ENCODE measurements at regions not wholly inside any gene's neighbourhood (a gene's known extent, or its start where the extent isn't known, plus 50 kb on each side); places are given as distances from the start of the nearest gene placed in this dataset.
"Not testable (repeated sequence)": the region's sequence is repeated elsewhere in the genome, so short reads cannot be mapped to it uniquely, and the experiment has no call there.

DNA sequence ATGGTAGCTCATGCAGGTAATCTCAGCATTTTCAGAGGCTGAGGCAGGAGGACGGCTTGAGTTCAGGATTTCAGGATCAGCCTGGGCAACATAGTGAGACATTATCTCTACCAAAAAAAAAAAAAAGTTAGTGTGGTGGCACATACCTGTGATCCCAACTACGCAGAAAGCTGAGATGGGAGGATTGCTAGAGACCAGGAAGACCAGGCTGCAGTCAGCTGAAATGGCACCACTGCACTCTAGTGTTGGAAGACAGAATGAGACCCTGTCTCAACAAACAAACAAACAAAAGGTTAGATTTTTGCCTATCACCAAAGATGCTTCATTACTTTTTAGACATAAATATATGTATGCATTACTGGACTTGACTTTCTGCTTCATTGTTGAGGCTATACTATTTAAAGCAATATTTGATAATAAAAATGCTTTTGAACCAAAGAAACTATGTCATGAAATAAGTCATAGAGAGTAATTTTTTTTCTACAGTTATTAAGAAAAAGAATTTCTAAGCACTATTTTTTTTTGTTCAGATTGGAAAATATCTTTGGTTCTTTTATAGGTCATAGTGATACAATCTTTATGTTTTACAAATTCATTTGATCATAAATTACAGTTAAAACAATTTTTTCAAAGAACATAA is 1180.1 kb upstream of the ATXN8OS start:
- DNase-seq = peak; percentile 68

DNA sequence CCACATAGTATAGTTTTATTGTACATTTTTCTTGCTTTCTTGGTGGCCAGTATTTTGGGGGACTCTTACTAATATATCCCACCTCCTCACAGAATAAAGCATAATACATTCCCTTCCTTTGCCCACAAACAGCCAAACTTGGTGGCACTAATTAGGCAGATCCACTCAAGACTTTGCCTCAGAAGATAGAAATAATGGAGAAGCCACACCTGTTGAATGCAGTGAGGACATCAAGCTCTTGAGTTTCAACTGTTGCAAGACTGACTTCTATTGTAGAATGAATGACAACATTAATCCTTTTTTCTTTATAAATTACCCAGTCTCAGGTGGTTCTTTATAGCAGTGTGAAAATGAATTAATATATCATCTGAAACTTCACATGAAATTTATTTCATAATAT is 1183.6 kb upstream of the ATXN8OS start:
- DNase-seq = no peak

DNA sequence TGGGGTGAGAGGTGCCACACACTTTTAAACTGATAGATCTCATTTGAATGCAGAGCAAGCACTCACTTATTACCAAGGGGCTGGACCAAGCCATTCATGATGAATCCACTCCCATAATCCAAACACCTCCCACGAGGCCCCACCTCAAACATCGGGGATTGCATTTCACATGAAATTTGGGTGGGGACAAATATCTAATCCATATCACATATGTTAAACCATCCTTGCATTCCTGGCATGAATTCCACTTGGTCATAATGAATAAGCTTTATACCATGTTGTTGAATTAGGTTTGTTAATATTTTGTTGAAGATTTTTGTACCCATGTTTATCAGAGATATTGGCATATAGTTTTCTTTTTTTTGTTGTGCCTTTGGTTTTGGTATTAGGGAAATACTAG is 1198.7 kb upstream of the ATXN8OS start:
- DNase-seq = no peak

DNA sequence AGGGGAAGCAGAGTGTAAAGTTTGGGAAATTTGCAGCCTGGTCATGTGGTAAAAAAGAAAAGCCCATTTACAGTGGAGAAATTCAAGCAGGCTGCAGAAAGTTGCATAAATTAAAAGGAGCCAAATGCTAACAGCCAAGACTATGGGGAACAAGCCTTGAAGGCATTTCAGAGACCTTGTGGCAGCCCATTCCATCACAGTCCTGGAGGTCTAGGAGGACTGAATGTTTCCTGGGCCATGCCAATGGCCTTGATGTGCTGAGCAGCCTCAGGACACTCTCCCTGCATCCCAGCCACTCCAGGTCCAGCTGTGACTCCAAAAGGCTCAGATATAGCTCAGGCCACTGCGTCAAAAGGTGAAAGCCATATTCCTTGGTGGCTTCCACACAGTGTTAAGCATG is 1202.4 kb upstream of the ATXN8OS start:
- no peak for DNase-seq

DNA sequence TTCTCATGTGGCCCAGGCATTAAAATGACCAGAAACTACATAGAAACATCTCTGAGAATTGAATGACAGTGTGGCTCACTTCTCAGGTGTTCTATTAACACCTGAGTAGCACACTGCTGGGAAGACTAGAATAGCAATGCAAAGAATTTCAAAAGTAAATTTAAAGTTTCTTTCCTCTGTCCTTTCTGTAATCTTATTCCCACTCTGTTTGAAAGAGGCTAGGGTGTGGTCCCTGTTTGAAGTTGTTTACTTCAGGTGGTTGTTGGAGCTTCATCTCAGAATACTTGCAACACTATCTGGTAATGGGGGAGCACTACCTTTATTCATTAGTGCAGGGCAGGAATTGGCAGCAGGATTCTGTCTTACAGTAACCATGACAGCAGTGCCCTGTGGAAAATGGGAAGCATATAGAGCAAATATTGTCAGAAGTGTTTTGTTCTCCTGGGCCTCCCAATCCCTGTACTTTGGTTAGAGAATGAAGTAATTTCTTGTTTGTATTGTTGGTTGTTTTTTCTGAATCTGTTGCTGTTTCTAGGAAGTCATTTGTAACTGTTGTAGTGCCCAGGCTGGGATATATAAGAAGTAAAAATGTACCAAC is 1210.2 kb upstream of the ATXN8OS start:
- no peak for DNase-seq

DNA sequence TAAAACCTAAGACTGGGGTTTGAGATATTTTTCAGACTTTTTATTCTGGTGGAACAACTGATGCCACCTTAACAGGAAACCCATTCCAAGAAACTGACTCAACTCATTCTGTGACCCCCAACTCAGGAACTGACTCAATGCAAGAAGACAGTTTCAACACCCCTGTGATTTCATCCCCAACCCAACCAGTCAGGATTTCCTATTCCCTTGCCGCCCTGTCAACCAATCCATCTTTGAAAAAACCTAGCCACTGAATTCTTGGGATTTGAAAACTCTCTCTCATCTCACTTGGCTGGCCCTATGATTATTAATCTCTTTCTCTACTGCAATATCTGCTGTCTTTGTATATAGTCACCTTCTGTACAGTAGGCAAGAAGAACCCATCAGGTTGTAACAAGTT is 1211.9 kb upstream of the ATXN8OS start:
- no peak for DNase-seq

DNA sequence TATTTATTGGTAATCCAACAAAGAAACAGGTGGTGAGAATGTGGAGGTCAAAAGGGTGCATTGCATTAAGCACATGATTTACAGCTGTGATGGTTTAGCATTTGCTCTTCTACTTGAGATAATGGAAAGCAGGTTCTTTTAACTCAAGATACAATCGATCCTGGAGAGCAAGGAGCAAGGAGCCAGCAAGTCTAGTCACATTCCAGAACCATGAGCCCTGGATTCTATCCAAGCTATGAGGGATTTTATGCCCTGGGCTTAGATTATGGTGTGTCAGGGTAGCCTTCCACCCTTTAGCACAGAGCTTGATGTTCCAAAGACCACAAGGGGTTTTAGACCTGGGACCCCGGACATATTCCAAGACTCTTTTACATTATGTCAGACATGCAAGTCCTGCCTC is 1213.9 kb upstream of the ATXN8OS start:
- not testable (repeated sequence) for DNase-seq

DNA sequence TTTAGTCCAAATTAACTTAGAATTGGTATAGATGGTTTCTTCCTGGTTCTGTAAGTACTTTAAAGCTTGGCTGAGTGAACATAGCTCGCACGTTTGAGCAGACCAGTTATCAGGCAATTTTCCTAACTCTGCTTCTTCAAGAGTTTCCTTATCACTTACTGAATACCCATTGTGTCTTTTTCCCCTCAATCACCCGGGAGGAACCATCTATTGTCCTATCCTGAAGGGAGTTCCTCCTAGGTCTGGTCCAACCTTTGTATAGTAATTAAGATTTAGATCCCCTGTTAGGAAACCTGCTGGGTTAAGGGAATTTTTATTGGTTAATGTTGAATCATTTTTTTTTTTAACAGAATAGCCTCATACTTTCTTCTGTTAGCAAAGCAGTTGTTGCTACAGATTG is 1215.0 kb upstream of the ATXN8OS start:
- peak; percentile 44 for DNase-seq

DNA sequence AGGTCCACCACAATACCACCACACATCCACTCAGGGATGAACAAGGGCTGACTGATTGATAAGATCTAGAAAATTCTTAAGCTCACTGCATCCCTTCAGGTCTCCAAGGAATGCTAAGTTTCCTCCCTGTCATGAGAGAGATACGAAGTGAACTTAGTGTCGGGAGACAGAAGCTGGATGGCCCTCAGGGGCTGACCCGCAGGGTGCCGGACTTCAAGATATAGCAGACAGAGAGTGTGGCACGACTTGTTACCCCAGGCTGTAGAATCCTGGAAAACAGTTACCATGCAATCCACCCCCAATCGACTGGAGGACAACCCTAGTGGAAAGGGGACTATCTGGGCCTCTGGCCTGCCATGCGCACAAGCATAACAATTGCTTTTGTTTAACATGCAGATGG is 1217.5 kb upstream of the ATXN8OS start:
- DNase-seq = not testable (repeated sequence)

DNA sequence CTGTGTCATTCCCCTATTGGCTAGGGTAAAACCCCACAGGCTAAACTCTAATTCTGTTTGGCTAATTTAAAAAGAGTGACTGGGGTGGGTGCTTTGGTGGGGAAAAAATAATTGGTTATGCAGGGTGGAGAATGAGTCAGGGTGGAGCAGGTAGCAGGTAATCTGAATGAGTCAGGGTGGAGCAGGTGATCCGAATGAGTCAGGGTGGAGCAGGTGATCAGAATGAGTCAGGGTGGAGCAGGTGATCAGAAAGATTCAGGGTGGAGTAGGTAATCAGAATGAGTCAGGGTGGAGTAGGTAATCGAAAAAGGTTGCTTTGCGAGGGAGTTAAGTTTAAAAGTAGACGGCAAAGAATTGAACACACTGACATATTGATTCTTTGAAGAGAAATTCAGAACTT is 1218.8 kb upstream of the ATXN8OS start:
- DNase-seq = no peak

DNA sequence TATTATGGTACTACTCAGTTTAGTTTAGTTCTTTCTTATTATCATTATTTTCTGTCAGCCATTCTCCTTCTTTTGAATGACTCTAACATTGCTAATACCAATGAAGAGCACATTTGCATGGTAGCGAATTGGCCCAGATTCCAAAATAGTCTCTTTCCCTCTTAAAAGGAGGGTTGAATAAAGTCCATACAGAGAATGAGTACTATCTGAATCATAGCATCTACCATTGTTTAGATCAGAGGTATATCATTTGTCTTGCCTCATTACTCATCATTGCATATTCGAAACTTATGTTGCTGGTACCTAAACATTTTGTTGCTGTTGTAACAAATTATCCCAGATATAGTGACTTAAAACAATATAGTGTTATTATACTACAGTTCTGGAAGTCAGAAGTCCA is 1235.3 kb upstream of the ATXN8OS start:
- no peak for DNase-seq

DNA sequence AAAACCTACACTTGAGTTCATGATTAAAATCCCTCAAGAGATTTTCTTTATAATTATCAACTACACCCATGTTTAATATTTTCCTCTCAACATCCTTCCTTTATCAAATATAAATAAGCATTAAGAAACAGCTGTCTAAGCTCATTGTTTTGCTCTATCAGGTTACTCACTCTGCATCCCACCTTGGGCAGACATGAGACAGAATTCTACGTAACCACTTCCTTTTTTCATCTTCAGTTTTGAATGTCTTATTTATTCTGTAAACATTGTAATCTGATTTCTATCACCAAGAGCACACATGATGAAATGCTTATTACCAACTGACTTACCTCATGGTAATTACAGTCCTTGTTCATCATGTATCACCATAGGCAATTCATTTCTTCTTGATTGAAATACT is 1256.6 kb upstream of the ATXN8OS start:
- no peak for DNase-seq

DNA sequence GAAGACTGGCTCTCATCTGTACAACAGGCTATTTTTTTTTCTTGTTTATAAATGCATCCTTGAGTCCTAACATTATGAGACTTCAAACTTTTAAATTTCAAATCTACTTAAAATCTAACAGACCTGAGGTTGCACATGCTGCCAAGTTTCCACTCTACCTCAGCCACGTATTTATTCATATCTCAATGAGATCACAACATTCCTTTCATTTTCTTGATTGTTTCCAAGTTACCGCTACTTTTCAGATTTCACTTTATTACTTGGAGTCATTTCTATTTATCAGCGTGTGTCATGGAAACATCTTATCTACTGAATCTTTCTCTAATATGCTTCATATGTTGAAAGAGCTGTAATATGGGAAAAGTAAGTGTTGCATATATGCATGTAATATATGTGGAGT is 1257.5 kb upstream of the ATXN8OS start:
- no peak for DNase-seq

DNA sequence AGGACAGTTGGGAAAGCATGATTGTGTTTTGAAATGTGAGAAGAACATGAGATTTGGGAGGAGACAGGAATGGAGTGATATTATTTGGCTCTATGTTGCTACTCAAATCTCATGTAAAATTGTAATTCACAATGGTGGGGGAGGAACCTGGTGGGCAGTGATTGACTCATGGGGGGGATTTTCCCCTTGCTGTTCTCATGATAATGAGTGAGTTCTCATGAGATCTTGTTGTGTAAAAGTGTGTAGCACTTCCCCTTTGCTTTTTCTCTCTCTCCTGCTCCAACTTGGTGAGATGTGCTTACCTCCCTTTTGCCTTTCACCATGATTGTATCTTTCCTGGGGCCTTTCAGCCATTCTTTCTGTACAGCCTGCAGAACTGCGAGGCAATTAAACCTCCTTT is 1261.0 kb upstream of the ATXN8OS start:
- no peak for DNase-seq

DNA sequence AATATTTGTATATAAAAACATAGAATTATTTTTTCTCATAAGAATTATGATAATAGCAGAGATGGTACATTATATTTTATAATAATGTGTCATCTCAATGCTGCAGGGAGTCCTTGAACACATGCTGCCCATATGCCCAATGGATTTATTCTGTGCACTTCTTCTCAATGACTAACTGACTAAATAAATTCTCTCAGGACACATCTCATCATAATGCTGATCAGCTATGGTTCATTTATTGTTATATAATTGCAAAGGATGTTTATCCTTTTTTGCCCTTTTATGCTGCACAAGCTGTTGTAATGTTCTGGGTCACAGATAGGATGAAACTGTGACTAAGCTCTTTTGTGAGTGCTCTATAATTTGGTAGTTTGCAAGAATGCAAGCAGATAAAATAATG is 1273.3 kb upstream of the ATXN8OS start:
- DNase-seq = no peak

DNA sequence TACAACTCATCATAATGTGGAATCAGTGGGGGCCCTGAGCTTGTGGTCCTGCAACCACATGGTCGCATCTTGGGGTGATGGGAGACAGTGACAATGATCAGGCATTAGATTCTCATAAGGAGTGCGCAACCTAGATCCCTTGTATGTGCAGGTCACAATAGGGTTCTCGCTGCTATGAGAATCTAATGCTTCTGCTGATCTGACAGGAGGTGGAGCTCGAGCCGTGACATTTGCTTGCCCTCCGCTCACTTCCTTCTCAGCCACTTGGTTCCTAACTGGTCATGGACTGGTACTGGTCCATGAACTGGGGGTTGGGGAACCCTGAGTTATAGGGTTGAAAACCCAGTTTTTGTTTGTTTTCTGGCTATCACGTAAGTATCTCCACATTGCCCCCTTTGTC is 1290.9 kb upstream of the ATXN8OS start:
- no peak for DNase-seq

DNA sequence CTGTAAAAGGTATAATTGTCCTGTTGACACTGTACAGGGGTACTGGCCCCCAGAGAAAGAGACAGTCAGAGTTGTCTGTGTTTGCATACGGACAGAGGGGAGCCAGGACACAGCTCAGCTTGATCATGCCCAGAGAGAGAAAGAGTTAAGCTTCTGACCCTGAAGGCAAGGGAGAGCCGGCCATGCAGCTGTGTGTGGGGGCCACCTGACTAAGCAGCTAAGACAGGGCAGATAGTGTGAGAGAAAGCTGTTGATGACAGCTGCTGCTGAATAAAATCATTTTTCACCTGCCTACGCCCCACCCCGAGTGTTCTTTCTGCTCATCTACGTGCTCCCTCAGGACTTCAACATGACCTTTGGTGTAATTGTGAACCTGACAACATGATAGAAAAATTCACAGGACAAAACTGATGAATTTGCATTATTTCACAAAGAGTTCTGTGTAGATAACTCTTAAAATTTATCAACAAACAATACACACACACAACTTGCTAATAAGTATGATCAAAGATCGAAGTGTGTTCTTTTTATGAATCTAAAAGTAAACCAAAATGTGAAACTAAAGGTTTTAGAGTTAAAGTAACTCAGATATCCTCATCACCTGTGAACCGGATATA is 1294.3 kb upstream of the ATXN8OS start:
- DNase-seq = no peak

DNA sequence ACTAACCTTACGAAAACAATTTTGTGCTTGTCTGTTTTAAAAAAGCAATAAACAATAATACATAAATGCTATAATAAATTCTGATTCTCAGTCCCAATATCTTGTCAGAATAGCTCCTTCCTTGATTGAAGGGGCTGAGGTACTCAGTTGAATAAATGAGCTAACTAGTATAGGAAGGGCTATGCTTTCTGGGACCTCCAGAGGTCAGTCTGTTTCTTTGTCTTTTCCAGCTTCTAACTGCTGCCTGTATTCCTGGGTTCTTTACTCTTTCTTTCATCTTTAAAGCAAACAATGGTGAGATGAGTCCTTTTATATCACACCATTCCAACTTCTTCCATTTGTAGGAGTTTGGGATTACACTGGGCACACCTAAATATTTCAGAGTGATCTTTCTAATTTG is 1297.0 kb upstream of the ATXN8OS start:
- peak; percentile 48 for DNase-seq

DNA sequence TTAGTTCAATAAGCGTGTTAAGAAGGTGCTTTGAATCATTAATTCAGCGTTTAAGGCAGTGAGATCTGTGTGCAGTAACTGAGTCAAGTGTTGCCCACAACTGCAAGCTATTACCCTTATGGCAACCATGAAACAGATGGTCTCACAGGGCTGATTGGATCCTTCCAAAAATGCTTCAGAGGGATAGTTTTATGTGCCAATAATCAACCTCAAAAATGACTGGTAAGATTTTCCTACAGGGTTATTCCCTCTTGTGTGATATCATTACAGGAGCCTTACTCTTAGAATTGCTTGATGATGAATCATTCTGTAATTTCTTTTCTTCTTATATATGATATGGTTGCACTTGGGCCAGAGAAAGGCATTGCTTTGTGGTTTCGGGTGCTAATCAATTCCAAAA is 1299.2 kb upstream of the ATXN8OS start:
- DNase-seq = no peak

DNA sequence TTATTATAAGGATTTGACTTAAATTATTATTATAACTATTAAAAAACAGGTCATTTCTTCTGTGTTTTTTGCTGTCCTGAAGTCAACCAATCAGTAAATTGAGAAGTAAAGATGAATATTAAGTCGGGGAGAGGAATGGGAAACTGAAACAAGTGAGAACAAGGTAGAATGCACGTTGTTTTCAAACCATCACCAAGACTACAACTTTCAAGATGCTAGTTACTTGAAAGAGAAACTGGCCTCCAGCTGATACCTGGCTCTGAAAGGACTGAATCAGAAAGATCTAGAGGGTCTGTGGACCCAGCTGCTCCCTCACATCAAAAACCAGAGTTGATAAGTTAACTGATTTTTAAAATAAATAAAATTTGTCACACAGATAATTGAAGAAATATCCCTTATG is 1301.5 kb upstream of the ATXN8OS start:
- DNase-seq = no peak

DNA sequence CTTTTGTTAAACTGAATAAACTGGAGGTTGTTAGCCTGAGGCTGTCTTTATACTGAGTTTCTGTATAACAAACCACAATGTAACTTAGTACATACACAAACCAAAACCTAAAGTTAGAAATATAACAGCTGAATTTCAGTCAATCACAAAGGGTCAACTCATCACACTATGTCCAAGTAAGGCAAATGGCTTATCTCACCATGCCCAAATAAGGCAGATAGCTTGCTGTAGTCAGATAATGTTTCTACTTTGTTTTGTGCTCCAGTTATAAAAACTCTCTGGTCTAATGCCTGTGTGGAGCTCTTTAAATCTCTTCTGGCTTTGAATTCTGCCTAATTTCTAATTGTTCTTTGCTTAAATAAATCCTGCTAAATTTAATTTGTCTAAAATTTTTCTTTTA is 1323.4 kb upstream of the ATXN8OS start:
- DNase-seq = peak; percentile 41

DNA sequence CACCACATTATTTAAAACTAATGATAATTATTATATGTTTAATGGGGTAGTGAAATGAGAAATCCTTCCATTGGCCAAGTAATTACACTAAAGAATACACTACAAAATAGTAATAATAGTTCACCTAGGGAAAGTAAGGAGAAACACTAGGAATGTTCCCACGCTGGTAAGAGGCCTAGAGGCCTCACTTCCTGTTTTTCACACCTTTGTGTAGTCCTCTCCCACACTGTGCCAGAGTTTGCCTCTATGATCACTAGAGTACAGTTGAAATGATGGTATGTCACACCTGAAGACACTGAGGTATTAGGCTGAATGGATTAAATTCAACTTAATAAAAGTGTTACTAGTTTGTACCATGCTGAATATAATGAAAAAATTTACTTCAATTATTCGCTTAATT is 1348.0 kb upstream of the ATXN8OS start:
- no peak for DNase-seq

DNA sequence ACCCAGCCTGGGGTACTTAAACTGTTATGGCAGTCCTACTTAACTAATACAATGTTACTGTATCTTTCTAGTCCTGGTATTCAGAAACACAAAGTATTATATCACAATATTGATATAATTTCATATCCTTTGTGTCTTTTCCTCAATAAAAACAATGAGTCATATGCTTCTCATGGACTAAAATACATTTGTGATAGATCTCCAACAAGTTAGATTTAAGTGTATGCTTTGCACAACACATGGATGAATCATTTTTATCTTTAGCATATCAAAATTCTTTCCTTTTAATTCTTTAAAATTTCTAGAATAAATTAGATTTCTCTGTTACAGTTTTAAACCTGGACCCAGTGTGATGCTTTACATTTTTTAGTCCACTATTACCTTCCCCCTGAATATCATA is 1357.8 kb upstream of the ATXN8OS start:
- no peak for DNase-seq

DNA sequence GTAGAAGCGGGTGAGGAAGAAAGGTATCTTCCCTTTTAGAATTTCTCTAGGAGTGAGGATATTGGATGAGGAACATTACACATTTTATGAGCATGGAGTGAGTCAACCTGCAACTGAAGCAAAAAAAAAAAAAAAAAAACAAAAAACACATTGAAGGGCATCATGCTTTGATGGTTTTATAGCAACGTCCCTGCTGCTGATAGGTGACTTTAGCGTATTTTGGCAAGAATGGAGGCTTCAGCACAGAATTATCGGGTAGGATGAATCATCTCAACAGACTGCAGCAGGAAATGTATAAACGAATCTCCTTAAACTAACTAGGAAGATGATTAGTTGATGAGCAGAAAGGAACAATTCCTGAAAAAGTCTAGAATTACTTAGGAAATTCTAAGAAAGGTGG is 1359.6 kb upstream of the ATXN8OS start:
- DNase-seq = no peak

DNA sequence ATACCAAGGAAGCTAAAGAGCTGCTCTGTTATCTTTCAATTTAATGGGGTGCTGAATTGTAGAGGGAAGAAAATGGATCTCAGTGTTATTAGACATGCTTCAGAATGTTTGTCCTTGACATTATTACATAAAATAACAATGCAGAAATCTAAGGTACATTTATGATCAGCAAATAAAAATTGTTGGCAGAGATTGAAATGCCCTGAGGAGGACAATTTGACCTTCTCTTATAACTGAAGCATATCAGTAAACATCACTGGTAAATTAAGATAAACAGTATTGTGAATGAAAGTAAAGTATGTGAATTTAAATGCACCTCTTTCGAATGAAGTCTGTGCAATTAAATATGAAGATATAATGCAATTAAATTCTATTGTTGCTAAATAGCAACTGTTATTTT is 1362.1 kb upstream of the ATXN8OS start:
- DNase-seq = no peak

Measured in OCI-M1 (cell line).